Fibroblast of mammary gland (primary cell): ENCODE measurements at regions not wholly inside any gene's neighbourhood (a gene's known extent, or its start where the extent isn't known, plus 50 kb on each side); places are given as distances from the start of the nearest gene placed in this dataset.

Experiments used
- DNase-seq: peaks from one replicate; pipeline ENCODE4 v3.0.0-alpha.2; 2010; ENCODE audit warnings: low read depth
- H3K4me3 ChIP-seq: 2 replicates; pipeline ENCODE4 v1.5.1; 2011; ENCODE audit warnings: low read depth, mild to moderate bottlenecking, low read length, moderate library complexity; ENCODE audit not compliant: control insufficient read depth
- CTCF ChIP-seq: conservative IDR thresholded peaks from 2 replicates; pipeline ENCODE4 v1.5.1; 2011; ENCODE audit warnings: low read depth, low read length, inconsistent platforms; ENCODE audit not compliant: control insufficient read depth, insufficient read depth

GRCh38 chr12:107233551-107233950 is 140.2 kb upstream of the CRY1 start:
- no peak for TF ChIP-seq CTCF
- no peak overlapping the region for H3K4me3 ChIP-seq
- DNase-seq = no peak

DNA sequence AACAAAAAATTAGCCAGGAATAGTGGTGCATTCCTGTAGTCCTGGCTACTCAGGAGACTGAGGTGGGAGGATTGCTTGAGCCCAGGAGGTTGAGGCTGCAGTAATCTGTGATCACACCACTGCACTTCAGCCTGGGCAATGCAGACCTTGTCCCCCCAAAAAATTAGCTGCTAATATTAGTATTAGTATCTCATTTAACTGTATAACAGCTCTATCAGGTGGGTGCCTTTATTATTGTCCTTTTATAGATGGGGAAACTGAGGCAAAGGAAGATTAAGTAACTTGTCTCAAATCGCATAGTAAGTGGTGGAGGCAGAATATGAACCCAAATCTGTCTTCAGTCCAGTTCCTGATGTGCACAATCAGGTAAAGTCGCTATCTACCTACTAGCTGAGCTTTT is 142.3 kb upstream of the CRY1 start:
- no peak overlapping the region for H3K4me3 ChIP-seq
- TF ChIP-seq CTCF = no peak
- DNase-seq = no peak

DNA sequence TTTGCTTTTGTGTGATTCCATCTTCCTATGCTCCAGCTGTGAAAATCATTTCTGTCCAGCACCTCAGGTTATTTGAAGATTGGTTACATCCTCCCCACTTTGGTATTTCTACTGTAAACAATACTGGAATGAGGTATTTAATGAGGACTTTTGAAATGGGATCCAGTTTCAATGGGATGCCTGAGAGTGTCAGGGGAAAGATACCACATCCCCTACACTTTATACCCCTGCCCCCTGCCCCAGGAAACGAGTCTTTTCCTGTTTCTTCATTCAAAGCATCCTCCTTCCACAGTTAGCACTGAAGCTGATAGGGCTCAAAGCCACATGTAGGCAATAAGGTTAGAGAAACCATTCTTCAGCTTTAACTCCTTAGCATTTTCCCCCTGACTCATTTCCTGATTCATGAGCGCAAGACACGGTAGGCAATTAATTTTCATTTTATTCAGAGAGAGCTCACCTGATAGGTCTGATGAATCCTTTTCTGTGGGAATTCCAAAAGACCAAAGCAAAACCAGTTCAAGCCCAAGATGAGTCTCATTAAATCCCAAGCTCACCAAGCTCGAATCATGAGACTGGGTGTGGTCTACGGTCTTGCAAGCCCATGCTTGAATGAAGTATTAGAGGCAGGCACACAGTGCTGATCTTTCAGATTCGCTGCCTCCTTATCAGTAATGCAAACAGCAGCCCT is 143.6 kb upstream of the CRY1 start:
- TF ChIP-seq CTCF = no peak
- no peak for DNase-seq
- no peak overlapping the region for H3K4me3 ChIP-seq

- no peak overlapping the region for H3K4me3 ChIP-seq
- no peak for DNase-seq
- no peak for TF ChIP-seq CTCF
These were observed 144.9 kb upstream of the CRY1 start for GRCh38 chr12:107238296-107238695.

GRCh38 chr12:107241411-107241810 is 148.1 kb upstream of the CRY1 start:
- no peak for TF ChIP-seq CTCF
- no peak overlapping the region for H3K4me3 ChIP-seq
- DNase-seq = no peak

DNA sequence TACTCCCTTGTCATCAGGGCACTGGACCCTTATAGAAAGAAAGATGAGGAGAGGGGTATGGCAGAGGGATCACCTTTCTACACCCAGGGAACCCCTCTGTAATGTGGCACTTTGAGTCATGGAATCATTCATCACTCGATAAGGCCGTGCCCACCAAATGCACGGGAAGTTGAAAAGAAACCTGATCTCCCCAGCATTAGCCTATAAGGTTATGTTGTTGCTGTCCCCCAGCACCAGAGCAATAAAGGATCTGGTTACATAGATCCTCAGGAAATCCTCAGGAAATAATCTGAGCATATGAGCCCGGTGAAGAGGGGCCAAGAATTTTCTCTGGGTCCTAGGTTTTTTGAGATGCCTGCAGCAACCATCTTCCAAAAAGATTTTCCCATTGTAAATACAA is 148.8 kb upstream of the CRY1 start:
- TF ChIP-seq CTCF = no peak
- no peak overlapping the region for H3K4me3 ChIP-seq
- no peak for DNase-seq

GRCh38 chr12:107243341-107243740 is 150.0 kb upstream of the CRY1 start:
- DNase-seq = no peak
- TF ChIP-seq CTCF = no peak
- no peak overlapping the region for H3K4me3 ChIP-seq
